NCI-H146 treated with DMSO at 0.1 percent for 48 hours (cell line): ENCODE measurements at regions not wholly inside any gene's neighbourhood (a gene's known extent, or its start where the extent isn't known, plus 50 kb on each side); places are given as distances from the start of the nearest gene placed in this dataset.
"Not testable (repeated sequence)": the region's sequence is repeated elsewhere in the genome, so short reads cannot be mapped to it uniquely, and the experiment has no call there.

Source experiments
- DNase-seq: peaks from one replicate; lab custom pipeline; 2025; ENCODE audit not compliant: unreplicated experiment; lab: John Stamatoyannopoulos, UW

- not testable (repeated sequence) for DNase-seq
Observed at GRCh38 chr13:63444225-63444624, 2028.6 kb upstream of the PCDH20 start.

- DNase-seq: no peak
Observed at GRCh38 chr13:63438951-63439350, 2023.3 kb upstream of the PCDH20 start.

- DNase-seq: no peak
Observed at GRCh38 chr13:63436325-63436668, 2020.6 kb upstream of the PCDH20 start.

- no peak for DNase-seq
Observed at GRCh38 chr13:63435667-63436324, 2020.1 kb upstream of the PCDH20 start.

GRCh38 chr13:63433546-63434150, 2018.0 kb upstream of the PCDH20 start:
- no peak for DNase-seq

GRCh38 chr13:63427170-63427569, 2011.5 kb upstream of the PCDH20 start:
- no peak for DNase-seq

- no peak for DNase-seq
Observed at GRCh38 chr13:63425131-63425530, 2009.5 kb upstream of the PCDH20 start.

- no peak for DNase-seq
Observed at GRCh38 chr13:63421123-63421522, 2005.5 kb upstream of the PCDH20 start.

GRCh38 chr13:63420685-63421084, 2005.0 kb upstream of the PCDH20 start:
- DNase-seq: no peak

- DNase-seq: no peak
Observed at GRCh38 chr13:63414247-63414646, 1998.6 kb upstream of the PCDH20 start.

- DNase-seq: no peak
Observed at GRCh38 chr13:63409791-63410351, 1994.2 kb upstream of the PCDH20 start.

- no peak for DNase-seq
Observed at GRCh38 chr13:63408331-63409189, 1992.9 kb upstream of the PCDH20 start.

GRCh38 chr13:63403733-63404132, 1988.1 kb upstream of the PCDH20 start:
- no peak for DNase-seq

- DNase-seq: no peak
Observed at GRCh38 chr13:63396746-63397145, 1981.1 kb upstream of the PCDH20 start.

GRCh38 chr13:63393112-63393511, 1977.5 kb upstream of the PCDH20 start:
- no peak for DNase-seq

GRCh38 chr13:63389756-63390155, 1974.1 kb upstream of the PCDH20 start:
- DNase-seq: no peak

GRCh38 chr13:63381078-63381859, 1965.6 kb upstream of the PCDH20 start:
- DNase-seq: no peak

- DNase-seq: no peak
Observed at GRCh38 chr13:63377986-63378385, 1962.3 kb upstream of the PCDH20 start.

- DNase-seq: no peak
Observed at GRCh38 chr13:63370101-63370500, 1954.5 kb upstream of the PCDH20 start.

- no peak for DNase-seq
Observed at GRCh38 chr13:63367522-63368198, 1952.0 kb upstream of the PCDH20 start.
